ENCODE measurements at regions not wholly inside any gene's neighbourhood (a gene's known extent, or its start where the extent isn't known, plus 50 kb on each side); places are given as distances from the start of the nearest gene placed in this dataset.

DNA sequence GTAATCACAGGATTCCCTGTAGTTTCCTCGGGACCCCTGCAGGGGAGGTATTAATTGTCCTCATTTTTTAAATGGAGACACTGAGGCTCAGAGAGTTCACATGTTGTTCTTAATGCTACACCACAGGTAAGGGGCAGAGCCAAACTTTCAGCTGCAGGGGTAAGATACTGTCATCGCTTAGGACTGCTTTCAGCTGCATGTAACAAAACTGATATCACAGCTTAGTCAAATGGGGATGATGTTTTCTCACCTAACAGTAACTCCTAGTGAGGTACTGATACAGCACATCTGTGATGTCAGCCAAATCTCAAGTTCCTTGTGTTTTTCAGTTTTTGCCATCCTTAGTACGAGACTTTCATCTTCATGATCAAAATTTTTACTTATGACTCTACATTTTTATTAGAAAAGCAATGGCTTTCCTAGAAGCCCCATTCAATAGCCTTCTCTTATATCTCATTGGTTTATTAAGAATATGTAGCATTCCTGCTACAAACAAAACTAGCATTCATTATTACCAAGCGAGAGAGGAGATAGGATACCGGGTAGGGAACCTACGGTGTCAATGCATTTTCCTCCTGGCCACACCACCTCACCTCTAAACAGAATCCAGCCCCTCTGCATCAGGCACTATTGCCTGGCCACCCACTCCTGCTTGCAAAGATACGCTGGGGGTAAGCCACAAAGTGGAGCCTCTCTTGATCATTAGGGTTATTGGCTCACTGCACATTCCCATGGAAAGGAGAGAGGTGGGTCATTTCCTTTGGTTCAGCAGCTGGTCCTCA, 557.5 kb downstream of the CD83 start:
- Histone ChIP-seq H3K27ac (ENCODE audit: low read depth, low read length) (no peak overlapping the region), H3K9me3 (ENCODE audit: low read depth, low read length) (no peaks in the 10 kb centered on the region), H3K79me2 (ENCODE audit: insufficient read depth, low read length) (no peaks in the 10 kb centered on the region), H3K36me3 (ENCODE audit: insufficient read depth, low read length) (no peaks in the 10 kb centered on the region), H2AFZ (ENCODE audit: low read length) (no peak overlapping the region), H3K4me3 (ENCODE audit: insufficient read depth, low read length) (no peak overlapping the region), H4K20me1 (ENCODE audit: insufficient read depth, low read length) (no peaks in the 10 kb centered on the region), H3K27me3 (ENCODE audit: insufficient read depth, low read length) (no peaks in the 10 kb centered on the region), H3K4me1 (ENCODE audit: insufficient read depth, low read length) (peaks cover 39% of the 10 kb centered on the region), H3K4me2 (ENCODE audit: insufficient read depth, low read length) (no peak overlapping the region)
- no peak for TF ChIP-seq CTCF (IDR thresholded peaks at IDR 0.05; ENCODE audit: extremely low read depth, low read depth, low read length)
- no peak for DNase-seq (ENCODE audit: insufficient read length, low spot score, missing footprints)

DNA sequence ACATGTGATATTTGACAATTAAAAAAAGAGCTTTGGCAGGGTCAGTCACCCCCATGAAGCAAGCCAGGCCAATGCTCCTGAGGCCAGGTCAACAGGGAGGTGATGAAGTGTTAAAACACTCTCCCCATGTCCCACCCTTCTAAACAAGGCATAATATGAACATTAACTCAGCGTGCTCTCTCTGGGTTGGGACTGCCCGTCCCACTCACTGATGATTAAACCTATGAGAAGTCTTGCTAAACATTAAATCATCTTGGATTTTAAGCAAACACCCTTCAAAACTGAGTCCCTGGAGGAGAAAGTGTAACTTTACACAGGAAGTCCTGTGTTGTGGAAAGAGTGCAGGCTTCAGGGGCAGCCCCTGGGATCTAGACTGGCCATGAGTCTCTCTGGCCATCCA, 558.5 kb downstream of the CD83 start:
- DNase-seq (ENCODE audit: insufficient read length, low spot score, missing footprints), result peak; percentile 82
- TF ChIP-seq CTCF (IDR thresholded peaks at IDR 0.05; ENCODE audit: extremely low read depth, low read depth, low read length), result no peak
- Histone ChIP-seq H2AFZ (ENCODE audit: low read length) (peak overlapping the region; percentile 60), H3K27ac (ENCODE audit: low read depth, low read length) (peak overlapping the region; percentile 44), H3K79me2 (ENCODE audit: insufficient read depth, low read length) (no peaks in the 10 kb centered on the region), H3K4me3 (ENCODE audit: insufficient read depth, low read length) (no peak overlapping the region), H3K4me1 (ENCODE audit: insufficient read depth, low read length) (peaks cover 33% of the 10 kb centered on the region), H3K27me3 (ENCODE audit: insufficient read depth, low read length) (no peaks in the 10 kb centered on the region), H3K9me3 (ENCODE audit: low read depth, low read length) (no peaks in the 10 kb centered on the region), H3K36me3 (ENCODE audit: insufficient read depth, low read length) (no peaks in the 10 kb centered on the region), H3K4me2 (ENCODE audit: insufficient read depth, low read length) (no peak overlapping the region), H4K20me1 (ENCODE audit: insufficient read depth, low read length) (no peaks in the 10 kb centered on the region)

GRCh38 chr6:14676977-14677781, 559.6 kb downstream of the CD83 start:
- peaks cover 21% of the 10 kb centered on the region for H3K4me1 ChIP-seq (ENCODE audit: insufficient read depth, low read length)
- no peaks in the 10 kb centered on the region for H3K79me2 ChIP-seq (ENCODE audit: insufficient read depth, low read length)
- H2AFZ ChIP-seq (ENCODE audit: low read length), result no peak overlapping the region
- H3K27ac ChIP-seq (ENCODE audit: low read depth, low read length), result no peak overlapping the region
- no peak overlapping the region for H3K4me3 ChIP-seq (ENCODE audit: insufficient read depth, low read length)
- H3K36me3 ChIP-seq (ENCODE audit: insufficient read depth, low read length), result no peaks in the 10 kb centered on the region
- H3K27me3 ChIP-seq (ENCODE audit: insufficient read depth, low read length), result no peaks in the 10 kb centered on the region
- no peak overlapping the region for H3K4me2 ChIP-seq (ENCODE audit: insufficient read depth, low read length)
- TF ChIP-seq CTCF (IDR thresholded peaks at IDR 0.05; ENCODE audit: extremely low read depth, low read depth, low read length), result no peak
- no peaks in the 10 kb centered on the region for H3K9me3 ChIP-seq (ENCODE audit: low read depth, low read length)
- peak; percentile 35 for DNase-seq (ENCODE audit: insufficient read length, low spot score, missing footprints)
- H4K20me1 ChIP-seq (ENCODE audit: insufficient read depth, low read length), result no peaks in the 10 kb centered on the region
